GM12878 (cell line): ENCODE measurements at regions not wholly inside any gene's neighbourhood (a gene's known extent, or its start where the extent isn't known, plus 50 kb on each side); places are given as distances from the start of the nearest gene placed in this dataset.

Source experiments
- ATAC-seq: fragments of 200-7000 bp; cut with Tn5 transposase; 3 replicates; pipeline ENCODE4 v1.9.1; 2020; ENCODE audit warnings: mild to moderate bottlenecking, moderate library complexity
- BruUV-seq: library from RNA; stranded (reverse); fragments of 400-500 nt; replicated peaks from 2 replicates; lab custom pipeline; 2021; lab: Mats Ljungman, UMichigan
- CTCF ChIA-PET: fragments of 300-600 bp; sonication (Branson Sonifier 250); formaldehyde crosslinking; extraction: SDS; loops from one replicate; lab custom pipeline; 2021; ENCODE audit warnings: inconsistent platforms; lab: Yijun Ruan, JAX
- POLR2A ChIA-PET: fragments of 350-600 bp; formaldehyde crosslinking; extraction: SDS; loops from one replicate; lab custom pipeline; 2021; ENCODE audit warnings: inconsistent platforms; lab: Charles Lee
- RAD21 ChIA-PET: fragments of 300-600 bp; sonication (Branson Sonifier 250); formaldehyde crosslinking; loops from one replicate; lab custom pipeline; 2023; ENCODE audit warnings: antibody characterized with exemption; ENCODE audit not compliant: unreplicated experiment; lab: Charles Lee
- SMC1A ChIA-PET: fragments of 300-600 bp; sonication (Branson Sonifier 250); formaldehyde crosslinking; loops from one replicate; lab custom pipeline; 2023; ENCODE audit not compliant: unreplicated experiment, uncharacterized antibody; lab: Charles Lee
- DNase-seq: peaks from one replicate; pipeline ENCODE4 v3.0.0-alpha.2; 2011; ENCODE audit warnings: low read depth, low spot score
- FAIRE-seq: peaks from 3 replicates; lab custom pipeline; 2011; peaks lifted over from hg19 to GRCh38; lab: Jason Lieb, UNC
- H2AFZ ChIP-seq: 2 replicates; pipeline ENCODE4 v1.6.0; 2011; ENCODE audit warnings: low read depth, low read length, control low read depth; ENCODE audit not compliant: control insufficient read depth
- H3K27ac ChIP-seq: 2 replicates; pipeline ENCODE4 v1.5.1; 2011; ENCODE audit warnings: control low read depth; ENCODE audit not compliant: control insufficient read depth, insufficient read depth
- H3K27me3 ChIP-seq, 2 experiments: replicated peaks in 1 of 2; 2 replicates each; pipeline versions ENCODE4 v1.6.0 to v1.6.1; 2011; ENCODE audit warnings: low read length in 1 of 2; ENCODE audit not compliant: control insufficient read depth in 2 of 2, insufficient read depth in 2 of 2
- H3K36me3 ChIP-seq, 2 experiments: 2 replicates each; pipeline ENCODE4 v1.5.1; 2011; ENCODE audit warnings: low read length in 1 of 2; ENCODE audit not compliant: control insufficient read depth in 2 of 2, insufficient read depth in 2 of 2
- H3K4me1 ChIP-seq: 2 replicates; pipeline ENCODE4 v1.6.1; 2011; ENCODE audit warnings: mild to moderate bottlenecking, low read length, moderate library complexity, mixed read lengths; ENCODE audit not compliant: control insufficient read depth, insufficient read depth
- H3K4me2 ChIP-seq: 2 replicates; pipeline ENCODE4 v1.6.0; 2011; ENCODE audit warnings: control low read depth; ENCODE audit not compliant: control insufficient read depth, insufficient read depth
- H3K4me3 ChIP-seq: fragments of 200-600 bp; sonication (generic); 2 replicates; pipeline ENCODE4 v1.5.1; 2016
- H3K79me2 ChIP-seq: 2 replicates; pipeline ENCODE4 v1.6.0; 2011; ENCODE audit warnings: low read length; ENCODE audit not compliant: control insufficient read depth, insufficient read depth
- H3K9ac ChIP-seq: 2 replicates; pipeline ENCODE4 v1.8.0; 2011; ENCODE audit warnings: low read length, control low read depth, mixed read lengths; ENCODE audit not compliant: control insufficient read depth, insufficient read depth
- H3K9me3 ChIP-seq: replicated peaks from 3 replicates; pipeline ENCODE4 v1.5.1; 2011; ENCODE audit warnings: mild to moderate bottlenecking, low read length; ENCODE audit not compliant: control insufficient read depth, insufficient read depth
- H4K20me1 ChIP-seq: 2 replicates; pipeline ENCODE4 v1.6.0; 2011; ENCODE audit not compliant: control insufficient read depth, insufficient read depth
- CBX3 ChIP-seq: fragments of 200-600 bp; sonication (generic); IDR thresholded peaks from 2 replicates; pipeline ENCODE4 v1.6.1; 2016; ENCODE audit warnings: low read depth, borderline replicate concordance
- CHD1 ChIP-seq: IDR thresholded peaks from 2 replicates; pipeline ENCODE4 v1.6.1; 2012; ENCODE audit warnings: low read depth, low read length, improper control_type of control experiment
- EED ChIP-seq: sonication (generic); IDR thresholded peaks from 2 replicates; pipeline ENCODE4 v1.6.1; 2016; ENCODE audit warnings: antibody characterized with exemption, low read depth
- EZH2 ChIP-seq: IDR thresholded peaks from 2 replicates; pipeline ENCODE4 v1.6.1; 2012; ENCODE audit warnings: low read depth, mild to moderate bottlenecking, control low read depth, inconsistent platforms, low read length, borderline replicate concordance; ENCODE audit not compliant: control insufficient read depth
- LARP7 ChIP-seq: fragments of 450-650 bp; IDR thresholded peaks from 2 replicates; pipeline ENCODE4 v1.6.1; 2017; ENCODE audit warnings: mild to moderate bottlenecking
- NFXL1 ChIP-seq: fragments of 450-650 bp; IDR thresholded peaks from 2 replicates; pipeline ENCODE4 v1.6.1; 2017; ENCODE audit warnings: antibody characterized with exemption, mild to moderate bottlenecking, borderline replicate concordance
- NR2F1 ChIP-seq: fragments of 450-650 bp; conservative IDR thresholded peaks from 2 replicates; pipeline ENCODE4 v1.6.1; 2017; ENCODE audit warnings: mild to moderate bottlenecking
- RBBP5 ChIP-seq: fragments of 200-600 bp; sonication (generic); conservative IDR thresholded peaks from 2 replicates; pipeline ENCODE4 v1.6.1; 2016
- RFX5 ChIP-seq: IDR thresholded peaks from 2 replicates; pipeline ENCODE4 v1.6.1; 2011; ENCODE audit warnings: low read depth, low read length, improper control_type of control experiment
- SIX5 ChIP-seq: IDR thresholded peaks from 2 replicates; pipeline ENCODE4 v1.6.1; 2011; ENCODE audit warnings: mild to moderate bottlenecking, low read depth, low read length, moderate library complexity; ENCODE audit not compliant: severe bottlenecking
- SMARCA5 ChIP-seq: fragments of 450-650 bp; IDR thresholded peaks from 2 replicates; pipeline ENCODE4 v1.6.1; 2017; ENCODE audit warnings: mild to moderate bottlenecking
- ZNF207 ChIP-seq: fragments of 450-650 bp; IDR thresholded peaks from 2 replicates; pipeline ENCODE4 v1.6.1; 2014; ENCODE audit warnings: antibody characterized with exemption, mild to moderate bottlenecking, borderline replicate concordance
- WGBS: methylation state at CpG from one replicate; pipeline ENCODE4 v1.1.6; 2016; ENCODE audit warnings: low lambda C conversion rate; ENCODE audit not compliant: insufficient replicate concordance, insufficient coverage; ENCODE audit errors: missing lambda C conversion rate; 5-methylcytosine and 5-hydroxymethylcytosine counted together
- in situ Hi-C: fragments of 300-500 bp; cut with MboI; formaldehyde crosslinking; loops from 9 replicates; pipeline ENCODE4 v1.14.3; 2018; ENCODE audit warnings: mixed read lengths
- intact Hi-C: fragments of 100-400 bp; cut with micrococcal nuclease; formaldehyde crosslinking; loops from one replicate; pipeline ENCODE4 v1.14.2; 2022; ENCODE audit not compliant: unreplicated experiment
- TF ChIP-seq, protein P1 (sequence below), 3 experiments: IDR thresholded peaks in 2 of 3; conservative IDR thresholded peaks in 1 of 3; 2 replicates each; pipeline ENCODE4 v1.5.1; 2011; ENCODE audit warnings: low read depth in 3 of 3, low read length in 3 of 3, mild to moderate bottlenecking in 3 of 3, control low read depth in 2 of 3, moderate library complexity in 2 of 3, inconsistent platforms in 1 of 3, mixed read lengths in 1 of 3; ENCODE audit not compliant: control insufficient read depth in 2 of 3, insufficient read depth in 1 of 3; ENCODE audit errors: extremely low read depth in 1 of 3
- TF ChIP-seq, protein P2 (sequence below): fragments of 150-350 bp; IDR thresholded peaks from 2 replicates; pipeline ENCODE4 v1.6.1; 2014; ENCODE audit warnings: mild to moderate bottlenecking, low read depth, low read length
- TF ChIP-seq, protein P3 (sequence below): fragments of 450-650 bp; IDR thresholded peaks from 2 replicates; pipeline ENCODE4 v1.6.1; 2018; ENCODE audit warnings: borderline replicate concordance, mild to moderate bottlenecking; ENCODE audit not compliant: partially characterized antibody
- TF ChIP-seq, protein P4 (sequence below): fragments of 450-650 bp; IDR thresholded peaks from 2 replicates; pipeline ENCODE4 v1.6.1; 2017; ENCODE audit warnings: borderline replicate concordance

DNA sequence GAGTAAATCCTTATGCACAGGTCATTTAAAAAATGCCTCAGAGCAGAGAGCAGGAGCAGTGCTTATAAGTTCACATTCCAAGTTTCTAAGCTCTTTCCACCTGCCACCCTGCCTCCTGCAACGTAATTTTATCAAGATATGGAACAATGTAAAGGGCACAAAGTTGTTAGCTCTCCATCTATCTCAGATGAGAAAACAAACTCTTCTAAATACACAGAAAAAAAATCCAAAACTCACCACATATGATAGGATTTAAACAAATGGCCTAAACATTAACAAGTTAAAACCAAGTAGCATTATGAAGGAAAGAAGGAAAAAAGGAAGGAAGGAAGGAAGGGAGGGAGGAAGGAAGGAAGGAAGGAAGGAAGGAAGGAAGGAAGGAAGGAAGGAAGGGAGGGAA, 1132.8 kb downstream of the GRM8 start:
- H3K79me2 ChIP-seq: no peaks in the 10 kb centered on the region
- no peak overlapping the region for H3K4me3 ChIP-seq
- no peaks in the 10 kb centered on the region for H3K27me3 ChIP-seq
- no peaks in the 10 kb centered on the region for H3K4me1 ChIP-seq
- ChIA-PET RAD21 (interaction anchor here (0.6 kb wide), 1 partner anchor 207 kb away, joined by 6 read pairs; no protein-coding TSS in a partner anchor), POLR2A (no interaction called here), SMC1A (no interaction called here)
- FAIRE-seq: no peak
- no peak for ATAC-seq
- no peaks in the 10 kb centered on the region; the same call in 2 of the 3 replicates for H3K9me3 ChIP-seq
- no peaks in the 10 kb centered on the region for H3K36me3 ChIP-seq
- BruUV-seq: no TSS peak
- TF ChIP-seq, protein P1, sequence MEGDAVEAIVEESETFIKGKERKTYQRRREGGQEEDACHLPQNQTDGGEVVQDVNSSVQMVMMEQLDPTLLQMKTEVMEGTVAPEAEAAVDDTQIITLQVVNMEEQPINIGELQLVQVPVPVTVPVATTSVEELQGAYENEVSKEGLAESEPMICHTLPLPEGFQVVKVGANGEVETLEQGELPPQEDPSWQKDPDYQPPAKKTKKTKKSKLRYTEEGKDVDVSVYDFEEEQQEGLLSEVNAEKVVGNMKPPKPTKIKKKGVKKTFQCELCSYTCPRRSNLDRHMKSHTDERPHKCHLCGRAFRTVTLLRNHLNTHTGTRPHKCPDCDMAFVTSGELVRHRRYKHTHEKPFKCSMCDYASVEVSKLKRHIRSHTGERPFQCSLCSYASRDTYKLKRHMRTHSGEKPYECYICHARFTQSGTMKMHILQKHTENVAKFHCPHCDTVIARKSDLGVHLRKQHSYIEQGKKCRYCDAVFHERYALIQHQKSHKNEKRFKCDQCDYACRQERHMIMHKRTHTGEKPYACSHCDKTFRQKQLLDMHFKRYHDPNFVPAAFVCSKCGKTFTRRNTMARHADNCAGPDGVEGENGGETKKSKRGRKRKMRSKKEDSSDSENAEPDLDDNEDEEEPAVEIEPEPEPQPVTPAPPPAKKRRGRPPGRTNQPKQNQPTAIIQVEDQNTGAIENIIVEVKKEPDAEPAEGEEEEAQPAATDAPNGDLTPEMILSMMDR (IDR thresholded peaks at IDR 0.05 in 2 of 3, conservative IDR thresholded peaks at IDR 0.05 in 1 of 3; ENCODE audit: control insufficient read depth in 2 of 3, extremely low read depth in 1 of 3, insufficient read depth in 1 of 3, low read depth in 3 of 3, low read length in 3 of 3): no peak
- TF ChIP-seq, protein P2, sequence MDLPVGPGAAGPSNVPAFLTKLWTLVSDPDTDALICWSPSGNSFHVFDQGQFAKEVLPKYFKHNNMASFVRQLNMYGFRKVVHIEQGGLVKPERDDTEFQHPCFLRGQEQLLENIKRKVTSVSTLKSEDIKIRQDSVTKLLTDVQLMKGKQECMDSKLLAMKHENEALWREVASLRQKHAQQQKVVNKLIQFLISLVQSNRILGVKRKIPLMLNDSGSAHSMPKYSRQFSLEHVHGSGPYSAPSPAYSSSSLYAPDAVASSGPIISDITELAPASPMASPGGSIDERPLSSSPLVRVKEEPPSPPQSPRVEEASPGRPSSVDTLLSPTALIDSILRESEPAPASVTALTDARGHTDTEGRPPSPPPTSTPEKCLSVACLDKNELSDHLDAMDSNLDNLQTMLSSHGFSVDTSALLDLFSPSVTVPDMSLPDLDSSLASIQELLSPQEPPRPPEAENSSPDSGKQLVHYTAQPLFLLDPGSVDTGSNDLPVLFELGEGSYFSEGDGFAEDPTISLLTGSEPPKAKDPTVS: no peak
- TF ChIP-seq, protein P3, sequence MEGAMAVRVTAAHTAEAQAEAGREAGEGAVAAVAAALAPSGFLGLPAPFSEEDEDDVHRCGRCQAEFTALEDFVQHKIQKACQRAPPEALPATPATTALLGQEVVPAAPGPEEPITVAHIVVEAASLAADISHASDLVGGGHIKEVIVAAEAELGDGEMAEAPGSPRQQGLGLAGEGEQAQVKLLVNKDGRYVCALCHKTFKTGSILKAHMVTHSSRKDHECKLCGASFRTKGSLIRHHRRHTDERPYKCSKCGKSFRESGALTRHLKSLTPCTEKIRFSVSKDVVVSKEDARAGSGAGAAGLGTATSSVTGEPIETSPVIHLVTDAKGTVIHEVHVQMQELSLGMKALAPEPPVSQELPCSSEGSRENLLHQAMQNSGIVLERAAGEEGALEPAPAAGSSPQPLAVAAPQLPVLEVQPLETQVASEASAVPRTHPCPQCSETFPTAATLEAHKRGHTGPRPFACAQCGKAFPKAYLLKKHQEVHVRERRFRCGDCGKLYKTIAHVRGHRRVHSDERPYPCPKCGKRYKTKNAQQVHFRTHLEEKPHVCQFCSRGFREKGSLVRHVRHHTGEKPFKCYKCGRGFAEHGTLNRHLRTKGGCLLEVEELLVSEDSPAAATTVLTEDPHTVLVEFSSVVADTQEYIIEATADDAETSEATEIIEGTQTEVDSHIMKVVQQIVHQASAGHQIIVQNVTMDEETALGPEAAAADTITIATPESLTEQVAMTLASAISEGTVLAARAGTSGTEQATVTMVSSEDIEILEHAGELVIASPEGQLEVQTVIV: no peak
- TF ChIP-seq LARP7 (no peak), ZNF207 (no peak), CBX3 (no peak), RBBP5 (no peak), EED (no peak), SIX5 (no peak), CHD1 (no peak), RFX5 (no peak), NFXL1 (no peak), SMARCA5 (no peak), EZH2 (no peak), NR2F1 (no peak)
- TF ChIP-seq, protein P4, sequence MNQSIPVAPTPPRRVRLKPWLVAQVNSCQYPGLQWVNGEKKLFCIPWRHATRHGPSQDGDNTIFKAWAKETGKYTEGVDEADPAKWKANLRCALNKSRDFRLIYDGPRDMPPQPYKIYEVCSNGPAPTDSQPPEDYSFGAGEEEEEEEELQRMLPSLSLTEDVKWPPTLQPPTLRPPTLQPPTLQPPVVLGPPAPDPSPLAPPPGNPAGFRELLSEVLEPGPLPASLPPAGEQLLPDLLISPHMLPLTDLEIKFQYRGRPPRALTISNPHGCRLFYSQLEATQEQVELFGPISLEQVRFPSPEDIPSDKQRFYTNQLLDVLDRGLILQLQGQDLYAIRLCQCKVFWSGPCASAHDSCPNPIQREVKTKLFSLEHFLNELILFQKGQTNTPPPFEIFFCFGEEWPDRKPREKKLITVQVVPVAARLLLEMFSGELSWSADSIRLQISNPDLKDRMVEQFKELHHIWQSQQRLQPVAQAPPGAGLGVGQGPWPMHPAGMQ: no peak
- TF ChIP-seq, all 136 proteins: peak for 0
- CTCF ChIA-PET: interaction anchor here (0.5 kb wide), 1 partner anchor 1039 kb away, joined by 3 read pairs; no protein-coding TSS in a partner anchor
- no peak overlapping the region for H2AFZ ChIP-seq
- no peak for DNase-seq
- intact Hi-C loops: loop anchor here (5.0 kb wide), 1 partner anchor 48 kb away; no protein-coding TSS in a partner anchor
- WGBS: 0% methylated on average over 1 of the region's 1 CpG
- no peak overlapping the region for H3K9ac ChIP-seq
- H3K27ac ChIP-seq: no peak overlapping the region
- in situ Hi-C loops: no loop called here
- H3K4me2 ChIP-seq: no peak overlapping the region
- no peaks in the 10 kb centered on the region for H4K20me1 ChIP-seq
